DMS114 treated with DMSO at 0.1 percent for 48 hours (cell line): ENCODE measurements at regions not wholly inside any gene's neighbourhood (a gene's known extent, or its start where the extent isn't known, plus 50 kb on each side); places are given as distances from the start of the nearest gene placed in this dataset.
"Not testable (repeated sequence)": the region's sequence is repeated elsewhere in the genome, so short reads cannot be mapped to it uniquely, and the experiment has no call there.

Experiments
- DNase-seq: peaks from one replicate; lab custom pipeline; 2025; ENCODE audit not compliant: unreplicated experiment; lab: John Stamatoyannopoulos, UW

DNA sequence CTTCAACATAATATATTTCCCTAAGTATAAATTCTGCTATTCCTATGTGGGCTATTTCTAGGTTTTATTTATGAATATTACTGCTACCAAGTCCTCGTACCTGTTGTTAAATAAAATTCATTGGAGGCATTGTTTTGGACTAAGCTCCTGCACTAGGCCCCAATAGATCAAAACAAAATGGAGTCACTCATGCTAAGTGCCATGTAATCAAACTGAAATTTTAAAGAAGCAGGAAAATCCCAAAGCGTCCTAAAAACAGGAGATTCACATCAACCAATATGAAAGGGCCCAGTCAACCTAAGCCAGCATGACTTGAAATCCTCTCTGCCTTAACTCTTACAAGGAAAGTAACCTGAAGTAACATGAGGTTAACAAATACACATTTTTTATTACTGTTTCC is 743.2 kb downstream of the TRAM1L1 start:
- no peak for DNase-seq

DNA sequence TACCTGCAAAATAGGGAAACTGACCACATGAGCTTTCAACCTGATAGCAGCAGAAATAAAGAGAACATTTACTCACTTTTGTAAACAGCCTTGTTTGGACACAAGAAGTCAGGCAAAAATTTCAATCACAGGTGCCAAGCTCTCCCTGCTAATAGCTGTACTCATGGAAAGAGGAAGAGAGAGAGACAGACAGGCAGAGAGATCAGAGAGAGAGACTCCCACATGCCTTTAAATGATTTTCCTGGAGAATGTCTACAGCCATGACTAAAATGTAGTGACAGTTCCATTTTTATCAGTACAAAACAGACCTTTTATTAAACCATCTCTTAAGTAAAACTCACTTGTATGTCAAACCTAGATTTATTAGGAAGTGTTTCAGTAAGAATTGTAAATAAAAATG is 752.9 kb downstream of the TRAM1L1 start:
- no peak for DNase-seq

DNA sequence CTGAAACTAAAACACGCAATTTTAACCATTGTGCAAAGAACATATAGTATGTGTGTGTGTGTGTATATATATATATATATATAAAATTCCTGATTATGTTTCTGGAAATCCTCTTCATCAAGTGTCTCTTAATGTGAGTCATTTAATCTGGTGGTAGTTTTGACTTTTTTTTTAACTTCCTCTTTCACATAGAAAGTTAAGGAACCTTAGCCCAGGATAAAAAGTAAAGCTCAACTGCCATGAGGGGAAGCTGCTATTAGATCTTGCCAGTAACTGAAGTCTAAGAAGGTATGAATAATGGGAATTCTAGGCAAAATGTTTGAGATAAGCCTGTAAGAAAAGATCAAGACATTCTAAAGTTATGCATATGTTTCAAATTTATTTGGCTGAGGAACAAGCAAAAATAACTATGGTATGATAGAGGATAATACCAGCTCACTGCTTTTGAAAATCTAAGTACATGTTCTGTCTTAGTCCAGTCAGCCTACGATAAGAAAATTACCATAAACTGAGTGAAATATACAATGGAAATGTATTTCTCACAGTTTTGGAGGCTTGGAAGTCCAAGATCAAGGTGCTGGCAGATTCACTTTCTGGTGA is 757.0 kb downstream of the TRAM1L1 start:
- no peak for DNase-seq

DNA sequence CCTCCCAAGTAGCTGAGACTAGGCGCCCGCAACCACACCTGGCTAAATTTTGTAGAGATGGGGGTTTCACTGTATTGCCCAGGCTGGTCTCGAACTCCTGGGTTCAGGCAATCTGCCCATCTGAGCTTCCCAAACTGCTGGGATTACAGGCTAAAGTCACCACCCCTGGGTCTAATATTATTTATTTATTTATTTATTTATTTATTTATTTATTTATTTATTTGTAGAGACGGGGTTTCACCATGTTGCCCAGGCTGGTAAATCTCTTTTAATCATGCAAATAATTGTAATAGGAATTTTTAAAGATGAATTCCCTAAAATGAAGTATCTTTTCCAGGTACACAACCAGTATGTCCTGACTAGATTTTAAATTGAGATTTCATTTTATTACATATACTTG is 761.8 kb downstream of the TRAM1L1 start:
- no peak for DNase-seq

DNA sequence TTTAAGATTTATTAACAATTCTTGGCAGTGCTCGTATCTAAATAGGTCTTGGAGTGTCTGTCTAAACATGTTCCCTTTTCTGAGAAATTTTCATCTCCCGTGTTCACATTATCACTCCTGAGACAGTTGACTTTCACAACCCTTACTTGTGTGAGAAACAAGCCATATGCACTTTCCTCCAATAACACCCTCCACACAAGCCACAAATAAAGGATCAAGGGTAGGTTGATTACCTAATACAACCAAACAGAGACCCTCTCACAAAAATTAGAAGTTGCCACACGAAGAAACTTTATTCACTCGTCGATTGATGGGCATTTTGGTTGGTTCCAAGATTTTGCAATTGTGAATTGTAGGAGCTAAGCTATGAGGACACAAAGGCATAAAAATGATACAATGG is 763.9 kb downstream of the TRAM1L1 start:
- DNase-seq, result no peak

- no peak for DNase-seq
These were observed 764.5 kb downstream of the TRAM1L1 start for GRCh38 chr4:116320859-116321258.

DNA sequence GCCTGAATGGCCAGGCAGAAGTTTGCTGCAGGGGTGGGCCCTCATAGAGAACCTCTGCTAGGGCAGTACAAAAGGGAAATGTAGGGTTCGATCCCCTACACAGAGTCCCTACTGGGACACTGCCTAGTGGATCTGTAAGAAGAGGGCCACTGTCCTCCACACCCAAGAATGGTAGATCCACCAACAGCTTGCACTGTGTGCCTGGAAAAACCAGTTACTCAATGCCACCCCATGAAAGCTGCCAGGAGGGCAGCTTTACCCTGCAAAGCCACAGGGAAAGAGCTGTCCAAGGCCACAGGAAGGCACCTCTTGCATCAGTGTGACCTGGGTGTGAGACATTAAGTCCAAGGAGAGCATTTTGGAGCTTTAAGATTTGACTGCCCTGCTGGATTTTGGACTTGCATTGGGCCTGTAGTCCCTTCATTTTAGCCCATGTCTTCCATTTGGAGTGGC is 781.6 kb downstream of the TRAM1L1 start:
- no peak for DNase-seq

- no peak for DNase-seq
These were observed 782.2 kb downstream of the TRAM1L1 start for GRCh38 chr4:116302990-116303735.

DNA sequence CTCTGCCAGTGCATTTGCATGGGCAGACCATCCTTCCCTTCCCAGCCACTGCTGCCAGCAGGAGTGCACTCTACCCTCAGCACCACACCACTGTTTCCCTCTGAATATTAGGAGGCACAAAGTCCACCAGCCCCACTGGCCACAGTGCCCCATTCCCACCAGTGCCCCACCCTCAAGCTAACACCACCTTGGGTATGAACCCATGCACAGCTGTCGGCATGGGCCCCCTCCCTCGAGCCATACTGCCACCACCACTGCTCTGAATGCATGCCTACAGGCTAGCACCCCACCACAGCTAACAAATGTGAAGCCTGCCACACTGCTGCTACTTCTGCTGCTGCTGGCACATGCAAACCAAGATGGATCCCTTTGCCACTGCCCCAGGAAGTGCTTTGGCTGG is 810.4 kb downstream of the TRAM1L1 start:
- DNase-seq, result no peak

DNA sequence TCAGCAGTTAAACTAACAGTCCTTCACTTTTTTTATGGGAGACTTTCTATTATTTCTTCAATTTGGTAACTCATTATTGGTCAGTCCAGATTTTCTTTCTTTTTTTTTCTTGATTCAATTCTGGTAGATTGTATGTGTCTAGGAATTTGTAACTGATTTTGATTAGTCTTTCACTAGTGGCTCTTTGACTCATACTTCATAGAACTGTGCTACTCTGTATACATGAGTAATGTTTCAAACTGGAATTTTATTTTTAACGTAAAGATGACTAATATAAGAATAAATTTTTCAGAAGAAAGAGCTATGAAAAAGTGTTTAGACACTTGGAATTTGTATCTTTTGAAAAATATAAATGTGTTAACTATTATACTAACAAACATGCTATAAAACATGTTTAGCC is 813.0 kb downstream of the TRAM1L1 start:
- DNase-seq, result no peak

- DNase-seq, result not testable (repeated sequence)
These were observed 824.4 kb downstream of the TRAM1L1 start for GRCh38 chr4:116260931-116261330.

DNA sequence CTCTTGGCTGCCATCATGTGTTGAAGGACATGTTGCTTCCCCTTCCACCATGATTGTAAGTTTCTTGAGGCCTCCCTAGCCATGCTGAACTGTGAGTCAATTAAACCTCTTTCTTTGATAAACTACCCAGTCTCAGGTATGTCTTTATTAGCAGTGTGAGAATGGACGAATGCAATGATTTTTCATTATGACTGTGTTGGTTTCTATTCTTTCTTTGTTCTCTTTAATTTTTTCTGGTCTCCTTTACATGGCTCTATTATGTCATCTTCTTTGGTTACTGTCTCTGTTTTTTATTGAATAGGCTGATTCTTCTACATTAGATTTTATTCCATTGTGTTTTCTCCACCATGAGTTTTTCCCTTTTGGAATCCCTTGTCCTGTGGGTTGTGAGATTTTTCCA is 840.6 kb downstream of the TRAM1L1 start:
- no peak for DNase-seq

- DNase-seq, result no peak
These were observed 841.9 kb downstream of the TRAM1L1 start for GRCh38 chr4:116243431-116243830.

DNA sequence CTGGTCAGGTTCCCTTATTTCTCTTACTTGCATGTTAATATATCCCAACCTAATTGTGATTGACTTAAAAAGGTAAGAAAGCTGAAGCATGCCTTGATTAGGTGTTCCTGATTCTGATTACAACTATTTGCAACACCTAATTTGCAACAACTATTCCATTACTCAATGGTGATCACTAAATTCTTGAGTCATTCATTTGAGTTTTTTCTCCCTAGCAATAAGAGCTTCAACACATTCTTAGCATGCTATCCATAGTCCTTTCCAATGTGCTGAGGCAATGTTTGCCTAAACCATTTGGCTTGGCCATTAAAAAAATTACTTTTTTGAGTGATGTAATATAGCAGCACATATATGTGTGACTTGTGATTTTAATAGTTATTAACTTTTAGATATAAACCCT is 851.4 kb downstream of the TRAM1L1 start:
- DNase-seq, result no peak

GRCh38 chr4:116231999-116232398 is 853.4 kb downstream of the TRAM1L1 start:
- not testable (repeated sequence) for DNase-seq

- DNase-seq, result no peak
These were observed 856.0 kb downstream of the TRAM1L1 start for GRCh38 chr4:116229420-116229819.

- no peak for DNase-seq
These were observed 862.2 kb downstream of the TRAM1L1 start for GRCh38 chr4:116223040-116223732.

DNA sequence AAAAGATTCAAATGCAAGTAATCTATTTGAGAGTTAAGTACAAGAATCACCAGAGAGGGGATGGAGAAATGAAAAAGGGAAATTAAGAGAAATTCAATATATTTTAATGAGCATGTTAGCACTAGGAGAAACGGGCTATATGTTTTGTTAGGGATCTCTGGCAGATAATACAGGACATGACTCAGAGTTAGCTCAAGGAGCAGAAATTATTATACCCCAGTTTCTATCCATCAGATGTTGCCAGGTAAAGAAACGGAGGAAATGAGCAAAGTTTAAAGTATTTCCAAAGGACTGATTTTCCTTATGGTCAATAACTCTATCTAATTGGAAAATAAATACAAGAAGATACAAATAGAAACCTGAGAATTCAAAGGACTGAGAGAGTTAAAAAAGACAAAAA is 867.6 kb downstream of the TRAM1L1 start:
- DNase-seq, result no peak

DNA sequence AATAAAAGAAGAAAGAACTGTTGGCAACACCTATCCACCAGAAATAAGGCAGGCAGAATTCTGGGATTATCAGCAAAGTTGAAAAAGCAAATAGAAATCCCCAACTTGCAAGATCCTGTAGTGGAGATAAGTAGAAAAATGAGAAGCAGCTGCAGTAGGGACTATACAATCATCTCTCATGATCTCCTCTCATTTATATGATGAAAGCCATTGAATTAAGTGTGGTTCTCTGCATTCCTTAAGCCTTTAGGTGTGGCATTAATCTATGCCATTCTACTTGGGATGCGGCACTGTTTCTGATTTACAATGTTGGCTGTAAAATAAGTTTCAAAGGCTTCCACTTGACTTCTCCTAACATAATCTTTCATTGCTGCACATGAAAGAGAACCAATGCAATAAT is 869.8 kb downstream of the TRAM1L1 start:
- no peak for DNase-seq

GRCh38 chr4:116202524-116202923 is 882.9 kb downstream of the TRAM1L1 start:
- DNase-seq, result no peak

DNA sequence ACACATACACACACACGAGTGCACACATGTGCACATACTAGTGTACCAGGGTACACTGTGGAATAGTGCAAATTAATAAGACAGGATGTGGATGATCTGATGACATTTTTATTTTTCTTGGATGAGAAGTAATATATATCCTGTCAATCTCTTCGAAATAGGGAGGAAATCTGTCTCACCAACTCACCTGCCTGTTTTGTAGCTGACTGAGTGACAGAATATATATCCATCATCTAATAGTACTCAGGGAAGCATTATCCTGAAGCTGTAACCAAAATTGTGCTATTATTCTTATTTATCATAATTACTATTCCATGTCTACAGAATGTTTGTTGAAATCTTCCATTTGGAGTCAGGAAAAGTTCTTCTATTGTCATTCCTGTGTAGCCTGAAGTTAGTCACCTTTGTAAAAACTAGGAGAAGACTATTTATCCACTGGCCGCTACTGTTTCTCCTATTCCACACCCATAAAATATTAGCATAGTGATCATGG is 888.0 kb downstream of the TRAM1L1 start:
- no peak for DNase-seq

- DNase-seq, result no peak
These were observed 902.1 kb downstream of the TRAM1L1 start for GRCh38 chr4:116183241-116183640.
